HG02970 (cell line): ENCODE measurements at regions not wholly inside any gene's neighbourhood (a gene's known extent, or its start where the extent isn't known, plus 50 kb on each side); places are given as distances from the start of the nearest gene placed in this dataset.
"Not testable (repeated sequence)": the region's sequence is repeated elsewhere in the genome, so short reads cannot be mapped to it uniquely, and the experiment has no call there.

Experiments used
- ATAC-seq: cut with Tn5 transposase; IDR thresholded peaks from one replicate; pipeline ENCODE4 v1.9.1; 2021; ENCODE audit warnings: mild to moderate bottlenecking, moderate library complexity, moderate number of reproducible peaks; ENCODE audit not compliant: unreplicated experiment, low FRiP score

- no peak for ATAC-seq
Observed at GRCh38 chr6:94721459-94721858, 855.9 kb upstream of the MANEA start.

- ATAC-seq = no peak
Observed at GRCh38 chr6:94713446-94713845, 863.9 kb upstream of the MANEA start.

GRCh38 chr6:94698773-94699172, 878.6 kb upstream of the MANEA start:
- ATAC-seq = no peak

- ATAC-seq = not testable (repeated sequence)
Observed at GRCh38 chr6:94687255-94687654, 890.1 kb upstream of the MANEA start.

- ATAC-seq = no peak
Observed at GRCh38 chr6:94683409-94683808, 893.9 kb upstream of the MANEA start.

- no peak for ATAC-seq
Observed at GRCh38 chr6:94680669-94681212, 896.6 kb upstream of the MANEA start.

- no peak for ATAC-seq
Observed at GRCh38 chr6:94673251-94673650, 904.1 kb upstream of the MANEA start.

- ATAC-seq = no peak
Observed at GRCh38 chr6:94670017-94670416, 907.3 kb upstream of the MANEA start.

- ATAC-seq = no peak
Observed at GRCh38 chr6:94668876-94669275, 908.5 kb upstream of the MANEA start.

GRCh38 chr6:94658929-94659328, 918.4 kb upstream of the MANEA start:
- no peak for ATAC-seq

GRCh38 chr6:94651239-94651638, 926.1 kb upstream of the MANEA start:
- ATAC-seq = no peak

- no peak for ATAC-seq
Observed at GRCh38 chr6:94645191-94645590, 932.1 kb upstream of the MANEA start.

GRCh38 chr6:94639564-94639963, 937.8 kb upstream of the MANEA start:
- ATAC-seq = no peak

GRCh38 chr6:94636780-94637385, 940.5 kb upstream of the MANEA start:
- ATAC-seq = no peak

GRCh38 chr6:94623586-94623985, 953.7 kb upstream of the MANEA start:
- no peak for ATAC-seq

GRCh38 chr6:94622783-94623182, 954.6 kb upstream of the MANEA start:
- ATAC-seq = no peak

GRCh38 chr6:94600636-94601035, 976.7 kb upstream of the MANEA start:
- ATAC-seq = no peak

GRCh38 chr6:94597487-94597886, 979.8 kb upstream of the MANEA start:
- ATAC-seq = no peak

GRCh38 chr6:94590416-94590815, 986.9 kb upstream of the MANEA start:
- ATAC-seq = no peak

- no peak for ATAC-seq
Observed at GRCh38 chr6:94588301-94588700, 989.0 kb upstream of the MANEA start.

GRCh38 chr6:94584211-94584610, 993.1 kb upstream of the MANEA start:
- no peak for ATAC-seq

- ATAC-seq = no peak
Observed at GRCh38 chr6:94570581-94570980, 1006.8 kb upstream of the MANEA start.

GRCh38 chr6:94562846-94563245, 1014.5 kb upstream of the MANEA start:
- no peak for ATAC-seq
